Gastrocnemius medialis (tissue), 4 donors: ENCODE measurements at regions not wholly inside any gene's neighbourhood (a gene's known extent, or its start where the extent isn't known, plus 50 kb on each side); places are given as distances from the start of the nearest gene placed in this dataset.

Experiments used
- ATAC-seq, 2 donors: fragments of 150-250 bp; one replicate each; pipeline ENCODE4 v1.9.1; 2016
- DNase-seq, 2 donors: peaks; one replicate each; pipeline ENCODE4 v3.0.0-alpha.2; 2019
- H3K27ac ChIP-seq, 4 donors: fragments of 200-600 bp; sonication (generic); 1 replicate in 1 of 4; 2 replicates in 3 of 4; pipeline ENCODE4 v1.5.1; 2016 to 2018; ENCODE audit warnings: mild to moderate bottlenecking in 2 of 4, moderate library complexity in 1 of 4
- H3K27me3 ChIP-seq, 3 donors: fragments of 200-600 bp; sonication (generic) in 2 of 3; 1 replicate in 1 of 3; 2 replicates in 2 of 3; pipeline versions ENCODE4 v1.5.1 to v1.6.0; 2016 to 2019; ENCODE audit warnings: mild to moderate bottlenecking in 1 of 3, moderate library complexity in 1 of 3
- H3K36me3 ChIP-seq, 2 donors: fragments of 200-600 bp; sonication (generic) in 1 of 2; one replicate each; pipeline ENCODE4 v1.5.1; 2017 to 2018
- H3K4me1 ChIP-seq, 2 donors: fragments of 200-600 bp; sonication (generic) in 1 of 2; one replicate each; pipeline ENCODE4 v1.5.1; 2016 to 2017; ENCODE audit warnings: mild to moderate bottlenecking in 2 of 2
- H3K4me3 ChIP-seq, 4 donors: fragments of 200-600 bp; sonication (generic) in 3 of 4; 1 replicate in 1 of 4; 2 replicates in 3 of 4; pipeline ENCODE4 v1.5.1; 2016 to 2019; ENCODE audit warnings: mild to moderate bottlenecking in 2 of 4
- H3K9me3 ChIP-seq, 3 donors: fragments of 200-600 bp; sonication (generic) in 2 of 3; 1 replicate in 1 of 3; 2 replicates in 2 of 3; pipeline ENCODE4 v1.5.1; 2016 to 2019
- POLR2A ChIP-seq, 2 donors: fragments of 450-650 bp; IDR thresholded peaks; one replicate each; pipeline ENCODE4 v1.6.1; 2017; ENCODE audit warnings: antibody characterized with exemption in 2 of 2, mild to moderate bottlenecking in 2 of 2, moderate library complexity in 2 of 2
- in situ Hi-C, 4 donors: fragments of 200-750 bp; cut with MboI; loops; one replicate each; pipeline versions ENCODE4 v1.15.0 to v1.8.0; 2017; ENCODE audit warnings: low sequenced_read_pairs in 4 of 4
- intact Hi-C: fragments of 100-400 bp; cut with DNase I; formaldehyde crosslinking; loops from one replicate; pipeline ENCODE4 v1.15.1; 2023; ENCODE audit warnings: low total_unique reads
- TF ChIP-seq, protein P1 (sequence below), 5 experiments: fragments of 450-650 bp in 3 of 5; fragments of 200-600 bp in 2 of 5; sonication (generic) in 2 of 5; IDR thresholded peaks in 4 of 5; conservative IDR thresholded peaks in 1 of 5; 1 replicate in 4 of 5; 2 replicates in 1 of 5; pipeline ENCODE4 v1.5.1; 2016 to 2019; ENCODE audit warnings: antibody characterized with exemption in 5 of 5, mild to moderate bottlenecking in 3 of 5, moderate library complexity in 3 of 5

DNA sequence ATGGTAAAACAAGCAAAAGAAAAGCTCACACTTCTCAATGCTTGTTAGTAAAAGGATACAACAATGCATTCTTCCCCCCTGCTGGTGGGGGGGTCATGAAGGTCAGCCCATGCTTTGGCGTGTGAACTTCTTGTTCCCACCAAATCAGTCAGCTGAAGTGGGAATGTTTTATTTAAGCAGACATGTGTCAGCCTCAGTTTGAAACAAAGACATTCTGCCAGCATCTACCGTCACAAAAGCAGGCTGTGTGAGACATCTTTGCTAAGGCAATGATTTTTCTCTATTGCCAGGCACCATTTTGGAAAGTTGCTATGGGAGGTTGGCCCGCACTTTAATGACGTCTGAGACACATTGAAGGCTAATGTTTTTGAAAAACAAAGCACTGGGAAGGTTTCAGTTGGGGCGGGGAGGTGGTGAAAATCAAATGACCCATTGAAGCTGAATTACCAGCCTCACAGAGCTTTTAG, 206.6 kb downstream of the TLE3 start:
- Histone ChIP-seq H3K27me3 (no peaks in the 10 kb centered on the region), H3K36me3 (no peaks in the 10 kb centered on the region), H3K4me1 (peaks cover 13 to 14% of the 10 kb centered on the region in 2 donors), H3K27ac (no peak overlapping the region), H3K9me3 (no peaks in the 10 kb centered on the region), H3K4me3 (no peak overlapping the region)
- DNase-seq, result no peak
- intact Hi-C loops, result no loop called here
- ATAC-seq, result no peak
- no peak for TF ChIP-seq POLR2A (IDR thresholded peaks at IDR 0.05)
- TF ChIP-seq, protein P1, sequence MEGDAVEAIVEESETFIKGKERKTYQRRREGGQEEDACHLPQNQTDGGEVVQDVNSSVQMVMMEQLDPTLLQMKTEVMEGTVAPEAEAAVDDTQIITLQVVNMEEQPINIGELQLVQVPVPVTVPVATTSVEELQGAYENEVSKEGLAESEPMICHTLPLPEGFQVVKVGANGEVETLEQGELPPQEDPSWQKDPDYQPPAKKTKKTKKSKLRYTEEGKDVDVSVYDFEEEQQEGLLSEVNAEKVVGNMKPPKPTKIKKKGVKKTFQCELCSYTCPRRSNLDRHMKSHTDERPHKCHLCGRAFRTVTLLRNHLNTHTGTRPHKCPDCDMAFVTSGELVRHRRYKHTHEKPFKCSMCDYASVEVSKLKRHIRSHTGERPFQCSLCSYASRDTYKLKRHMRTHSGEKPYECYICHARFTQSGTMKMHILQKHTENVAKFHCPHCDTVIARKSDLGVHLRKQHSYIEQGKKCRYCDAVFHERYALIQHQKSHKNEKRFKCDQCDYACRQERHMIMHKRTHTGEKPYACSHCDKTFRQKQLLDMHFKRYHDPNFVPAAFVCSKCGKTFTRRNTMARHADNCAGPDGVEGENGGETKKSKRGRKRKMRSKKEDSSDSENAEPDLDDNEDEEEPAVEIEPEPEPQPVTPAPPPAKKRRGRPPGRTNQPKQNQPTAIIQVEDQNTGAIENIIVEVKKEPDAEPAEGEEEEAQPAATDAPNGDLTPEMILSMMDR (IDR thresholded peaks at IDR 0.05 in 4 of 5, conservative IDR thresholded peaks at IDR 0.05 in 1 of 5), result no peak
- in situ Hi-C loops, result no loop called here

DNA sequence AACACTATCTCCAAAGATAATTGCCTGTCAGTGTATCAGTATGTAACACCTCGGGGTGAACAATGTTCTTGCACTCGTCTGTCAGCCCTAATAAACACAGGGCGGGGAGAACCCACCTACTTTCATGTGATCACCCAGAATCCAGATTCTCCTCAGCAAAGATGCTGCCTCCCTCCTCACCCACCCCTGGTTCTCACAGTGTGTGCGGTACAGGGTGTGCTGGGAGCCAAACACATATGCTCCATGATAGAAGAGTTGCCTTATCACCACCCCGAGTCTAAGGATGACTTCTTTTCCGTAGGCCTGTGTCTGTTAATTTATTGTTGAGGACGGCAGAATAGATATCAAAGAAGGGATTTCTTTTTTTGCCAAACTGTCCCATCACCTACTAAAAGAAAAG, 206.1 kb downstream of the TLE3 start:
- Histone ChIP-seq H3K36me3 (no peaks in the 10 kb centered on the region), H3K27ac (no peak overlapping the region), H3K9me3 (no peaks in the 10 kb centered on the region), H3K4me3 (no peak overlapping the region), H3K27me3 (no peaks in the 10 kb centered on the region), H3K4me1 (peaks cover 13 to 14% of the 10 kb centered on the region in 2 donors)
- in situ Hi-C loops (no loop called here), intact Hi-C loops (no loop called here)
- no peak for ATAC-seq
- DNase-seq, result no peak
- TF ChIP-seq, protein P1 (IDR thresholded peaks at IDR 0.05 in 4 of 5, conservative IDR thresholded peaks at IDR 0.05 in 1 of 5), result no peak
- no peak for TF ChIP-seq POLR2A (IDR thresholded peaks at IDR 0.05)

DNA sequence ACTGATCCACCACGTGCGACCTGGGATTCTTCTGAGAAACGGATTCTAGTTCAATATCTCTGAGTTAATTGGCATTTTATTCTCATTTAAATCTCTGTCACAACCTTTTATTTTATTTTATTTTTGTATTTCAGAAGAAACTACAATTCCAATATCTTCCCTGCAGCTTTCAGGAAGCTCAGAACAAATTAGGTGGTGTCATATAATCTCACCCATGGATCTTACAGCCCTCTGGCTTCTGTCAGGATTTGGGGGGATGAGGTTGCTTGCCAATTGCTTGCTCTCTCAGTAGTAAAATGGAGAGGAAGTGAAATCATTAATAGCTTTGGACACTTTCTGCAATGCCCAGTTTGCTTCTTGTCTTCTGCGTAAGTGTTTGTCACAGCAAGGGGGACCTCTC, 205.4 kb downstream of the TLE3 start:
- H3K4me3 ChIP-seq, result no peak overlapping the region
- in situ Hi-C loops, result no loop called here
- peaks cover 13 to 14% of the 10 kb centered on the region in 2 donors for H3K4me1 ChIP-seq
- H3K36me3 ChIP-seq, result no peaks in the 10 kb centered on the region
- no peak for DNase-seq
- no peaks in the 10 kb centered on the region for H3K27me3 ChIP-seq
- H3K9me3 ChIP-seq, result no peaks in the 10 kb centered on the region
- intact Hi-C loops, result no loop called here
- TF ChIP-seq, protein P1 (IDR thresholded peaks at IDR 0.05 in 4 of 5, conservative IDR thresholded peaks at IDR 0.05 in 1 of 5), result no peak
- TF ChIP-seq POLR2A (IDR thresholded peaks at IDR 0.05), result no peak
- no peak for ATAC-seq
- H3K27ac ChIP-seq, result no peak overlapping the region

DNA sequence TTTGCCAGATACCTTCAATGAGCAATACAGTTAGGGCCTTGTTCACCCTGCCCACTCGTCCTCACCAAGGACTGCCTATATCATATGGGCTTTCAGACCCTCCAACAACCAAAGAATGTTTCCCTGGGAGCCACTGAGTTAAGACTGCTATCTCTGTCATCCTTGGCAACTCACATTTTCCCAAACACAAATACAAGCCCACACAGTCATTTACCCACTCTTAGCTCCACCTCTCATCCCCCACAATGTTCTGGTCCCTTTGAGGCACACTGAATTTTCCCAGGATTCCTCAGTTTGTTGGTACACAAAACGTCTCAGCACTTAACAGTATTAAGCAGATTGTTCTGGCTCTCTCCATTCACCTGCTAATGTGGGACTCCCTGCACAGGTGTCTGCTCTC, 204.6 kb downstream of the TLE3 start:
- no peaks in the 10 kb centered on the region for H3K27me3 ChIP-seq
- ATAC-seq (no peak), DNase-seq (no peak)
- H3K9me3 ChIP-seq, result no peaks in the 10 kb centered on the region
- no peak for TF ChIP-seq POLR2A (IDR thresholded peaks at IDR 0.05)
- TF ChIP-seq, protein P1 (IDR thresholded peaks at IDR 0.05 in 4 of 5, conservative IDR thresholded peaks at IDR 0.05 in 1 of 5), result no peak
- peaks cover 13 to 14% of the 10 kb centered on the region in 2 donors for H3K4me1 ChIP-seq
- H3K4me3 ChIP-seq, result no peak overlapping the region
- H3K27ac ChIP-seq, result no peak overlapping the region
- intact Hi-C loops (no loop called here), in situ Hi-C loops (no loop called here)
- H3K36me3 ChIP-seq, result no peaks in the 10 kb centered on the region

DNA sequence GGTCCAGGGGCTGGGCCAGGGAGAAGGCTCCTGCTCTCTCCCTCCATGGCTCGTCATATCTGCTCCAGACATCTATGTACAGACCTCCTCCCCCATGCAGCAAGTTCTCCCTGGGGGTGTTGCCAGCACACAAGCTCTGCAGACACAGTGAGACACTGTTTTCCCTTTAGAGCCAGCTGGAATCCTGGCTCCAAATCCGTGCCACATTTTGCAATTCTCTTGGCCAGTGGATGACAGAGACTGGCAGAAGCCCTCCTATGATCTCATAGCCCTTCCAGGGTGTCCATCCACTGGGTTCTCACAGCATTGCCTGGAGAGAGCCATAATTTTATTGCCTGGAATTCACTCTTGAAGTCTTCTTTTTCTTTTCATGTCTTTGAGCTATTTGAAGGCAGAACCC, 203.9 kb downstream of the TLE3 start:
- no peak overlapping the region for H3K4me3 ChIP-seq
- no peak overlapping the region for H3K27ac ChIP-seq
- no peaks in the 10 kb centered on the region for H3K36me3 ChIP-seq
- intact Hi-C loops, result loop anchor here (1.0 kb wide), 1 partner anchor 208 kb away; no protein-coding TSS in a partner anchor
- in situ Hi-C loops, result no loop called here
- H3K4me1 ChIP-seq, result peaks cover 13 to 14% of the 10 kb centered on the region in 2 donors
- no peaks in the 10 kb centered on the region for H3K27me3 ChIP-seq
- TF ChIP-seq, protein P1 (IDR thresholded peaks at IDR 0.05 in 4 of 5, conservative IDR thresholded peaks at IDR 0.05 in 1 of 5), result no peak
- TF ChIP-seq POLR2A (IDR thresholded peaks at IDR 0.05), result no peak
- peak; percentile 43 to 79 for DNase-seq
- no peaks in the 10 kb centered on the region for H3K9me3 ChIP-seq
- ATAC-seq, result peak; percentile 94 to 96
